GM21390 (cell line): ENCODE measurements at regions not wholly inside any gene's neighbourhood (a gene's known extent, or its start where the extent isn't known, plus 50 kb on each side); places are given as distances from the start of the nearest gene placed in this dataset.
"Not testable (repeated sequence)": the region's sequence is repeated elsewhere in the genome, so short reads cannot be mapped to it uniquely, and the experiment has no call there.

Experiments used
- ATAC-seq: cut with Tn5 transposase; IDR thresholded peaks from one replicate; pipeline ENCODE4 v1.9.1; 2021; ENCODE audit not compliant: unreplicated experiment

GRCh38 chr14:58878439-58879139 is 240.8 kb downstream of the DACT1 start:
- no peak for ATAC-seq

GRCh38 chr14:58881433-58881832 is 243.7 kb downstream of the DACT1 start:
- no peak for ATAC-seq

- ATAC-seq = no peak
Measured at GRCh38 chr14:58882577-58883018, 244.8 kb downstream of the DACT1 start.

DNA sequence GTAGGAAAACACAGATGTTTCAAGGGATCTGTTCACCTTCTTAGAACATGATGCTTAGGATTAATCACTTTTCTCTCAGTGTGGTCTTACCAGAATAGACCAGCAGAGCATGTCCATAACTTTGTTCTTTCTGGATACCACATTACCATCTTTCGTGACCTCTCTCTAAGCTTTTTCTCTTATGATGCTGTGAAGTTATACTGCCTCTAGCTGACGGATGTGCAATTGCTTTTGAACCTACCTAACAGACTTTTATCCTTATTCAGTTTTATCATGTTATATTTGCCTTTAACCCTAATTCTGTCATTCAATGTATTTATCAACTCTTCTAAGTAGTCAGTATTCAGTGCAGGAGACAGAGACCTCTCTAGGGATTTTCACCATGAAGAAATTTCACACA is 246.7 kb downstream of the DACT1 start:
- no peak for ATAC-seq

- no peak for ATAC-seq
Measured at GRCh38 chr14:58887931-58888330, 250.2 kb downstream of the DACT1 start.

DNA sequence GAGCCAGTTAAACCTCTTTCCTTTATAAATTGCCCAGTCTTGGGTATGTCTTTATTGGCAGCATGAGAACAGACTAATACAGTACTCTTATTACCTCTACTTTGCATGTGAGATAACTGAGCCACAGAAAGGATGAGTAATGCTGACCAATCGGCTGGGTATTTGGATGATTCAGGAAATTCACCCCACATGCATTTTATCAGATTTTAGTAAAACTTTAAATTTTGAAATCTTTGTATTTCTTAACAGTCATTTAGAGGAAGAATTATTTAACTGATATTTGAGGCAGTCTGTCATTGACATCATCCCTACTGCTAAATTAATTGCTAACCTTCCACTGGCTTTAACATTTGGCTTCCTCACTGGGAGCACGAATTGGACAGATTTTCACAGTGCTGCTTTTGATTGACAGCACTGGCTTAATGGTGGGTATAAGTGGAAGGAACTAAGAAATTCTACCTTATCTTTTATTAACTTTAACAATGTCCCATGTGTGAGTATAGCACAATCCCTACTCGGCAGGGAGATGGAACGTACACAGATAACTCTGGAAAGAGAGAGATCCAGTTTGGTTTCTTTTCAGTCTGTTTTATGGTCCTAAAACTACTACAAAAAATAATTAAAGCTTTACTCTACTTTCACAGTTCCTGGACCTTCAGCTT is 261.0 kb downstream of the DACT1 start:
- no peak for ATAC-seq

GRCh38 chr14:58899317-58899713 is 261.6 kb downstream of the DACT1 start:
- no peak for ATAC-seq

DNA sequence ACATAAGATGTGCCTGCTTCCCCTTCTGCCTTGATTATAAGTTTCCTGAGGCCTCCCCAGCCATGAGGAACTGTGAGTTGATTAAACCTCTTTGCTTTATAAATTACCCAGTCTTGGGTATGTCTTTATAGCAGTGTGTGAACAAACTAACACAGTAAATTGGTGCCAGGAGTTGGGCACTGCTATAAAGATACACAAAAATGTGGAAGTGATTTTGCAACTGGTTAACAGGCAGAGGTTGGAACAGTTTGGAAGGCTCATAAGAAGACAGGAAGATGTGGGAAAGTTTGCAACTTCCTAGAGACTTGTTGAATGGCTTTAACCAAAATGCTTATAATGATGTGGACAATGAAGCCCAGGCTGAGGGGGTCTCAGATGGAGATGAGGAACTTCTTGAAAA is 264.1 kb downstream of the DACT1 start:
- no peak for ATAC-seq

DNA sequence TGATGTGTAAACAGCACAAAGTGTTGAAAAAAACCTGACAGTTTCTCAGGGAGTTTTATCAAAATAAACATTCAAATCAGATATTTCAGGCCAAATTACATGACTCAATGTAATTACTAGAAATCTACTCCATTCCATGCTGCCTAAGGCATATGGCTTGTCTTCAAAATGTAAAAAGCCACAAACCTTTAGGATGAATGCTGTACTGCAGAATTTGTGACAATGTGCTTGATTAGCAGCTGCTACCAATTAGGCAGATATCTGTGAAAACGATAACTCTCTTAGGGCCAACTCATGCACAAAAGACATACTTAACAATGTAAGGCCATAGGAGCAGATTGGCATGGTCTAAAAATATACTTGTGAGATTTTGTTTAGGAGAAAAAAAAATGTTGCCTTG is 267.0 kb downstream of the DACT1 start:
- ATAC-seq = no peak

GRCh38 chr14:58907803-58908202 is 270.0 kb downstream of the DACT1 start:
- no peak for ATAC-seq

GRCh38 chr14:58912287-58912686 is 274.5 kb downstream of the DACT1 start:
- ATAC-seq = no peak

DNA sequence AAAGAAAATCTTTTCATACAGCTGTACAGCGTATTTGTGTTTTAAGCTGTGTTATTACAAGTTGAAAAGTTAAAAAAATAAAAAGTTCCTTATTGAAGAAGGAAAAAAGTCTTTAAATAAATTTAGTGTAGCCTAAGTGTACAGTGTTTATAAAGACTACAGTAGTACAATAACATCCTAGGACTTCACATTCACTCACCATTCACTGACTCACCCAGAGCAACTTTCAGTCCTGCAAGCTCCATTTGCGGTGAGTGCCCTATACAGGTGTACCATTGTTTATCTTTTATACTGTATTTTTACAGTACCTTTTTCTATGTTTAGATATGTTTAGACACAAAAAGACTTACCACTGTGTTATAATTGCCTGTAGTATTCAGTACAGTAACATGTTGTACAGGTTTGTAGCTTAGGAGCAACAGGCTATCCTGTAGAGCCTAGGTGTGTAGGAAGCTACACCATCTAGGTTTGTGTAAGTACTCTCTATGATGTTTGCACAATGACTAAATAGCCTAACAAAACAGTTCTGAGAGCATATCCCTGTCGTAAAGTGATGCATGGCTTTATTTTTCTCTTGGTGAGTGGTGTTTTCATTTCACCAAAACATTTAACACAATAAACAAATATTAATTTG is 275.2 kb downstream of the DACT1 start:
- no peak for ATAC-seq

DNA sequence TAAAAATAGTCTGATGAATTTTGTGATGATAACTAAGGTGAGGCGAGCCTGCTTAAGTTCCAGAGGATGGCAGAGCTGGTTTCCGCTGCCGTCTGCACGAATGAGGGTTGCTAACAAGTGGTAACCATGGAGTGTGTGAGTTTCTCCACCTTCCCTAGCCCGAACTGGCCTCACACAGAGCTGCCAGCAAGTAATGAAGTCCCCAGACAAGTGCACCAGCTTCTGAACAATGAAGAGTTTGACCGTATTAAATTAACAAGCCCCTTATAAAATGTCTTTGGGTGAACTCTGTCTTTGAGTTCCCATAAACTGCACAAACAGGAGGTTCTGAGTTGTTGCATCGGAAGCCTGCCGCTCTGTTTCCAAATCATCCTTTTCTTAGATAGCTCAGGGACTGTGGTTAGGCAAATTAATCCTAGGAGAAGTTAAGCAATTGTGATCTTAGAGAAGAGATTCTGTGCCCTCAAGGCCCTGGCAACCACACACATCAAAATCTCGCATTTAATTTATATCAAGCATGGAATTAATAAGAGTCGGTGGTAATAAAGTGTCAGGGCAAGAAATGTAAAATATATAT is 274.1 kb upstream of the DAAM1 start:
- ATAC-seq = no peak

DNA sequence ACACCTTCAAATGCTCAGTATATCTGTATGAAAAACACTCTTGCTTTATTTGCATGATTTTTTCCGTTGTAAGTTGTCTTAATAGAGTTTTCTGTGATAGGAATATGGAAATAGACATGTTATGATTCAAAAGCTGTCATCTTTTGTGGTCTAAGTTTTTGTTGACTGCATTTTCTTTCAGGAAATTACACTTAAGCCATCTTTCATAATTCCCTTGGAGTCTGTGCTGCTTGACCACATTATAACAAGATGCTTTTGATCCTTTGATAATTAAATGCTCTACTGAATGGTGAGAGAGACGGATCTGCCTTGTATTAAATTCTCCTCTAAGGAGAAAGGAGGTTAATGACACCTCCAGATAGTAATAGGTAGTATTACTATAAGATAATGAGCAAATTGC is 272.8 kb upstream of the DAAM1 start:
- no peak for ATAC-seq

- ATAC-seq = no peak
Measured at GRCh38 chr14:58918066-58918738, 270.3 kb upstream of the DAAM1 start.

- no peak for ATAC-seq
Measured at GRCh38 chr14:58919217-58919616, 269.2 kb upstream of the DAAM1 start.

DNA sequence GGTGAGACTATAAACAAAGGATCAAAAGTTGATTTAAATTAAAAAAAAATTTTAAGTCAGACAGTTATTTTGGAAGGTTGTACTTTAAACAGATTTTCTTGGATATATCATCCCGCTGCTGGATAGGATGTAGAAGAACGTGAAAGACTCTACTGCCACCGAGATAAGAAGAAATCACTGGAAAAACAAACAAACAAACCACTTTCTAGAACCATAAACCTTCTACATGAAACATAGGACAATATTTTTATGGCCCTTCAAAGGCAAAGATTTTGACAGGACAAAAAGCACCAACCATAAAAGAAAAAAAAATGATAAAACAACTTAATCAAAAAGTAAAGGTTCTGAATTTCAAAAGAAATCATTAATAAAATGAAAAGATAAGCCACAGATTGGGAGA is 268.2 kb upstream of the DAAM1 start:
- ATAC-seq = no peak

- not testable (repeated sequence) for ATAC-seq
Measured at GRCh38 chr14:58922201-58922940, 266.1 kb upstream of the DAAM1 start.

- no peak for ATAC-seq
Measured at GRCh38 chr14:58923751-58924405, 264.6 kb upstream of the DAAM1 start.

GRCh38 chr14:58941629-58942028 is 246.8 kb upstream of the DAAM1 start:
- no peak for ATAC-seq
